WI38 (cell line): ENCODE measurements at regions not wholly inside any gene's neighbourhood (a gene's known extent, or its start where the extent isn't known, plus 50 kb on each side); places are given as distances from the start of the nearest gene placed in this dataset.

ENCODE experiments used
- H3K4me3 ChIP-seq: 2 replicates; pipeline ENCODE4 v1.5.1; 2011; ENCODE audit warnings: low read depth, mild to moderate bottlenecking, control low read depth, low read length
- TF ChIP-seq, protein P1 (sequence below): IDR thresholded peaks from 2 replicates; pipeline ENCODE4 v1.5.1; 2012; ENCODE audit warnings: low read depth, mild to moderate bottlenecking, control low read depth, low read length

DNA sequence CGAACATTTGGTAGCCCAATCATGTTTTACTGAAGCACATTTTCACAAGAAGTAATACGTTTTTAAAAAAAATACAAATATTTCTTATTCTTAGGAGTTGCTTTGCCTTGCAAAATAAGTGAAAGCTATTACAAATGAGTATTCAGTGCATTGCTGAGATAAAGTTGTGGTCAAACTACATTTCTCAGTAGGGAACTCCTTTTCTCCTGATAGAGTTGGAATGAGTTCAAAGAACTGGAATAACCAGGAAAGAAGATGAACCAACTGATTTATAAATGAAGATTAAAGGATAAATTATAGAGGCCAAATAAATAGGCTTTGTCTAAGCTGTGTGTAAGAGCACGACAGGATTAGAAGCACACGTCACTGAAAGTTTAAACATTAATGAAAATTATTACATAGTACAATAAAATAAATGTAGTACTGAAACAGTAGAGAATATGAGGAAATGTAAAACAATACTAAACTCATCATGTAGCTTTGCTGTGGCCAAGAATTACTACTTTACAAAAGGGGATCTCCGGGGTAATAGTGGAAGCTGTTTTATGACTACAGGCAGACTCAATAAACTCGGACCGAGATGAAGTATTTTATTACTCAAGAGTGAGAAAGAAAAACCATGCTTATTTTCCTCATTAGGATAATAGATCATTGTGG, 73.6 kb downstream of the KCNJ2 start:
- H3K4me3 ChIP-seq = no peak overlapping the region
- TF ChIP-seq, protein P1, sequence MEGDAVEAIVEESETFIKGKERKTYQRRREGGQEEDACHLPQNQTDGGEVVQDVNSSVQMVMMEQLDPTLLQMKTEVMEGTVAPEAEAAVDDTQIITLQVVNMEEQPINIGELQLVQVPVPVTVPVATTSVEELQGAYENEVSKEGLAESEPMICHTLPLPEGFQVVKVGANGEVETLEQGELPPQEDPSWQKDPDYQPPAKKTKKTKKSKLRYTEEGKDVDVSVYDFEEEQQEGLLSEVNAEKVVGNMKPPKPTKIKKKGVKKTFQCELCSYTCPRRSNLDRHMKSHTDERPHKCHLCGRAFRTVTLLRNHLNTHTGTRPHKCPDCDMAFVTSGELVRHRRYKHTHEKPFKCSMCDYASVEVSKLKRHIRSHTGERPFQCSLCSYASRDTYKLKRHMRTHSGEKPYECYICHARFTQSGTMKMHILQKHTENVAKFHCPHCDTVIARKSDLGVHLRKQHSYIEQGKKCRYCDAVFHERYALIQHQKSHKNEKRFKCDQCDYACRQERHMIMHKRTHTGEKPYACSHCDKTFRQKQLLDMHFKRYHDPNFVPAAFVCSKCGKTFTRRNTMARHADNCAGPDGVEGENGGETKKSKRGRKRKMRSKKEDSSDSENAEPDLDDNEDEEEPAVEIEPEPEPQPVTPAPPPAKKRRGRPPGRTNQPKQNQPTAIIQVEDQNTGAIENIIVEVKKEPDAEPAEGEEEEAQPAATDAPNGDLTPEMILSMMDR = no peak

DNA sequence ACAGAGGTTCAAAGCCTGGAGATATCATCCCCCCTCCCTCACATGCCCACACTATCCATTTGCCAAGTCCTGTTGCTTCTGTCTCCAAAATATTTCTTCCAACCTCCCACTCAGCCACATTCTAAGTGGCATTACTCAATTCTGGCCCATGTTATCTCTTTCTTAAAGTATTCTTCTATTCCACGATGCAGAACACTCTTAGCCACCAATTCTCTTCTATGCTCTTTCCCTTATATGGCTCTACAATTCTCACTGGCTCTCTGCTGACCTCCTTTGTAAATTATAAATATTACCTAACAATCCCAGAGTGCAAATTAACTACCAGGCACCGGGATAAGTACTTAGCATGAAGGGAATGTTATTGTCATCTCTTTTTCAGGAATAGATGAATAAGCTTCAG, 82.4 kb downstream of the KCNJ2 start:
- TF ChIP-seq, protein P1 = no peak
- no peak overlapping the region for H3K4me3 ChIP-seq

DNA sequence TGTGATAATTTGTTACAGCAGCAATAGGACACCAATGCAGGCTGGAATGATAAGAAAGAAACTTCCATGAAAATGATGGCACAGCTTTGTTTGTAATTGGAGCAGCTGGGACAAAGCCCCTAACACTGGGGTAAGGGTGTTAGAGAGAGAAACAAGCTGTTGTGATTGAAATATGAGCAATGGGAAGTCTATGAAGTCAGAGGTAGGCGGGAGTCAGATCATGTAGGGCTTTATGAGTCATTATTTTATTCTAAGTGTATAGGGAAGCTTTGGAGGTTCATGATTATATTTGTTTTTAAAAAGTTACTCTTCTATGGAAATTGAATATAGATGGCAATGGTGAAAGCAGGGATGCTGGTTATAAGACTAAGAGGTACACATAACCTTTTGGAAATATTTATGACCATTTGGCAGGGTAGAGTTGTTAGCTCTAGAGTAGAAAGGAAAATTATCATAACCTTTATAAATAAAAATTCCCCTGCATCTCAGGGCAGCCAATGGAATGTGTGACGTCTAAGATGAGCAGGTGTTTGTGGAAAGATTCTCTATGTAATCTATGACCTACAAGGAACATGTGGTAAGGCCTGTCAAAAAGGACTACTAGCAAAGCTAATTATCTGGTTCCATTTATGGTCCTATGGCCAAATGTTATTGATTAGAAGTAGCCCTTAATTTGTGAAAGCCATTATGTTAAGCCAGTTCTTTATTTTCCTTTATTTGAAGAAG, 85.6 kb downstream of the KCNJ2 start:
- H3K4me3 ChIP-seq = no peak overlapping the region
- TF ChIP-seq, protein P1 = no peak

DNA sequence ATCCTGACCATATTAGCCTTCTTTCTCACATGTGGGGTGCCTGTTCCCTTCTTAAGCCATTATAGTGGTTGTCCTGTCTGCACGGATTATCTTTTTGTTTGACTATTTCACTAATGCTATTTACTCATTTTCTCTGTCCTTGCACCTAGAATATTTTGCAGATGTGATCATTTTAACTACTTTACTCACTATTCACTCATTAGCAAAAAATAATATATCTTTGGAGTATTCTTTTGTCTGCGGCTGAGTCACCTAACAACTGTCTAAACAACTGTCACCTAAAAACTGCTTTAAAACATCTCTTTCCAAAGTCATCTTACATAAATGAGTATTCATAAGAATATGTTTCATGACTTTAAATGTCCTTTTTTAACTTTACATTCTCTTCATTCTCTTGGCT, 87.4 kb downstream of the KCNJ2 start:
- TF ChIP-seq, protein P1 = no peak
- H3K4me3 ChIP-seq = no peak overlapping the region

DNA sequence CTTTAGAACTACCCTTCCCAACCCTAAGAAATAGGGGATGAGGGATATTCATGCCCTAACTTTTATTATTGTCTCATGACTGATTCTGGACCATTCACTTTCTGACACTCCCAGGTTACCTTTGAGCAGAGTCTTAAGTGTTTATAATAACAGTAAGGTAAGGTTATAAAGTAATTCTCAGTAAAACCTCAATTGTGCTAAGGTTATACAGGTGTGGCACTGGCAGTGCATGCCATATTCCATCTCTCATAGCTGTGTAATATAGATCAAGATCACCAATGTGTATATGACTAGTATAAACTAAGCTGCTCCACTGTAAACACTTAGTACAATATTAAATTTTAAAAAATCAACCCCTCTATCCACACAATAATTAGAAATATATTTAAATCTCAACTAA, 89.1 kb downstream of the KCNJ2 start:
- H3K4me3 ChIP-seq = no peak overlapping the region
- TF ChIP-seq, protein P1 = no peak

DNA sequence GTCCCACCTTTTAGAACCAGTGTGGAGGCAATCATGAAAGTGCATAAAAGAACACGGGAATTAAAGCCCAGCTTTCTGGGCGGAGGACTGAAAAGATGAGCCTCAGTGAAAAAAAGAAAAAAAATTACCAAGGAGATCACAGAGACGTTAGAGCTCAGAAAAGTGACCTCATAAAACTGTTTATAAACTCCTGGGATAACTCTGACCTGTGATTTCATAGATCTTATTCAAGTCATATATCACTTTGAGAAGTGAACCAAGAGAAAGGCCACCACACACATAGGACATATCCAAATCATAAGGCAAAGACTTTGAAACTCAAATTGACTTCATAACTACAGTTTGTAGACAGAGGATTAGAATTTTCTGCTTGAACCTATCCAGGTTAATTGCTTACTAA, 90.1 kb downstream of the KCNJ2 start:
- TF ChIP-seq, protein P1 = no peak

DNA sequence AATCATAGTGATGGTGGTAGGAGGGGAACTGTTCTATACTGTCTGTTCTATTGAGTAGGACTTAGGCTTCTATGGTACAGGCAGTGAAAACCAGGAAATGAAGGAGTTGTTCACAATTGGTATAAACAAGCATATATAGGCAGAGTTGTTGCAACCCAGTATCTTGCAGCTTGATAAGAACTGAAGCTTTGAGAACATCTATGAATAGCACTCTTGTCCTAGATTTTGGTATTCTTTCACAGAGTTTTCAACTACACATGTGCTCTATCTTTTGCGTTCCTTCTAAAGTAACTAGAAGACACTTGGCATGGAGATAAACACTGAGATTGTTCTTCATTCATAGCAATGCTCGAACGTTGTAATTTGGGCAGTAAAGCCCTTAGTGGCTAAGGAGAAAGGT, 91.8 kb downstream of the KCNJ2 start:
- TF ChIP-seq, protein P1 = no peak
- no peak overlapping the region for H3K4me3 ChIP-seq

More for the DNA sequence above, 90.1 kb downstream of the KCNJ2 start:
- no peak overlapping the region for H3K4me3 ChIP-seq
